ENCODE measurements at regions not wholly inside any gene's neighbourhood (a gene's known extent, or its start where the extent isn't known, plus 50 kb on each side); places are given as distances from the start of the nearest gene placed in this dataset.

DNA sequence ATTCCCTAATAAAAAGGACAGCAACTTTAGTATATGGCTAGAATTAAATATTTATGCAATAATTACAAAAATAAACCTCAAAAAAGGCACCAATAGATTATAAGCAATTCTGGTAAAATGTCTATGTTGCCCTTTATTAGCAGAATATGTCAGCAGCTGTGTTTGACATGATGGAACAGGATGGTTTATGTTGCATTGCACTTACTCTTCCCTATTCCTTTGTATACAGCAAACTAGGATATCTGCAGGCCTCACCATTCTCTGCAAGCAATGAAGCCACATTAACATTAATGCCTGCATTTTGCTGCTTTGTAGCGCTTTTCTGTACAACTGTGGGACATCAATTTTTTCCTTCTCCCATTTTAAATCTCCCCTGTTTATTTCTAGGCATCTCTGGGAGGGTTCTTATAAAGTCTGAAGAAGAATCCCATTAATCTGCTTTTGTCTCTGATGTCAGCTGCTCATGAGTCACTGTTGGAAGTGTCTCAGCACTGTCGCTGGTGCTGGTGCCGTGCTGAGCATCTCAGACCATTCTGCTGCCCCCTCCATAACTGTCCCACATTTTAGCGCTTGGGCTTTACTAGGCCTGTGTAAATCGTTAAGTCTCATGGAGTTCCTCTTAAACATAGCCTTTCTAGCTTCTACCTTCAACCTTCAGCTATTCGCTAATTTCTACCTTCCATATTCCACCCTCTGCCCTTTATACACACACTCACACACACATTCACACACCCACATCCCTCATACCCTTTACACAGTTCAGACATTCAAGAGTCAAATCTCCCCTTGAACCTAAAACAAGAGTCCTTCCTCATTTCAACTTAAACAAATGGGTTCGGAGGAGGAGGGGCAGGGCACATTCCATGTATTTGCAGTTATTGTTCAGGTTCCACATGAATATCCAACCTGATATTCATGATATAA lies 64.4 kb upstream of the TRHDE start:
- CTCF ChIA-PET, result interaction anchor here (0.6 kb wide), 1 partner anchor 1432 kb away, joined by 3 read pairs; no protein-coding TSS in a partner anchor
- POLR2A ChIA-PET (ENCODE audit: unreplicated experiment), result no interaction called here
- H3K4ac ChIP-seq (ENCODE audit: low read depth, low read length), result no peak overlapping the region
- H2BK120ac ChIP-seq (ENCODE audit: low read depth, low read length), result no peak overlapping the region
- H3K4me3 ChIP-seq (ENCODE audit: insufficient read depth, low read depth, low read length), result no peak overlapping the region
- peak overlapping the region; percentile 12 for H2BK5ac ChIP-seq (ENCODE audit: low read depth, low read length, poor library complexity, severe bottlenecking)
- no peak overlapping the region for H4K5ac ChIP-seq (ENCODE audit: low read depth, low read length)
- H3K4me2 ChIP-seq (ENCODE audit: low read depth, low read length), result no peak overlapping the region; the same call in 1 of the 2 replicates
- intact Hi-C loops (cut with micrococcal nuclease), result no loop called here
- no peak overlapping the region for H4K91ac ChIP-seq (ENCODE audit: insufficient read depth, low read depth, low read length)
- no peak overlapping the region for H2BK20ac ChIP-seq (ENCODE audit: low read depth, low read length)
- H3K36me3 ChIP-seq (ENCODE audit: control insufficient read depth, insufficient read depth, low read length), result no peaks in the 10 kb centered on the region
- no peak overlapping the region for H2AK9ac ChIP-seq (replicated peaks; ENCODE audit: low read depth, low read length, poor library complexity)
- ATAC-seq (ENCODE audit: low read depth) (no peak), DNase-seq (no peak)
- no peaks in the 10 kb centered on the region for H3K79me1 ChIP-seq (ENCODE audit: low read depth in 1 of 2, low read length in 2 of 2)
- H3K56ac ChIP-seq (ENCODE audit: extremely low read depth, insufficient read depth, low read length), result no peak overlapping the region
- no peaks in the 10 kb centered on the region for H4K20me1 ChIP-seq (ENCODE audit: insufficient read depth, low read length)
- no peaks in the 10 kb centered on the region for H3K27me3 ChIP-seq (ENCODE audit: control insufficient read depth, insufficient read depth, low read length)
- H3K4me1 ChIP-seq (ENCODE audit: control insufficient read depth, insufficient read depth, low read length), result peaks cover 2% of the 10 kb centered on the region; the same call in 1 of the 2 replicates
- in situ Hi-C loops (cut with MboI; ENCODE audit: low sequenced_read_pairs), result no loop called here
- H2AK5ac ChIP-seq (ENCODE audit: low read depth, low read length), result no peak overlapping the region
- no peak overlapping the region for H4K8ac ChIP-seq (ENCODE audit: low read depth in 2 of 2, low read length in 2 of 2)
- whole genome bisulfite sequencing, 2 experiments (ENCODE audit: extremely low coverage in 2 of 2, insufficient read length in 1 of 2), result 83% methylated on average over 3 of the region's 7 CpGs; no CpG with 5 or more reads in 1 of the 2 experiments
- no peaks in the 10 kb centered on the region for H3K9me3 ChIP-seq (ENCODE audit: control insufficient read depth, insufficient read depth, low read length)
- no TSS peak for BruUV-seq (replicated peaks)
- no peak overlapping the region for H3K18ac ChIP-seq (ENCODE audit: low read depth, low read length)
- H2BK15ac ChIP-seq (ENCODE audit: low read depth, low read length), result no peak overlapping the region
- H3K27ac ChIP-seq (ENCODE audit: insufficient read depth, low read length), result no peak overlapping the region
- H3K23ac ChIP-seq (ENCODE audit: low read depth, low read length), result no peak overlapping the region
- no peak overlapping the region for H3K9ac ChIP-seq (ENCODE audit: low read depth, low read length)
- no peaks in the 10 kb centered on the region; the same call in 1 of the 2 replicates for H3K9me1 ChIP-seq (ENCODE audit: insufficient read depth, low read length)
- H3K14ac ChIP-seq (replicated peaks; ENCODE audit: low read depth, low read length), result no peak overlapping the region
- dilution Hi-C loops (cut with HindIII; ENCODE audit: low sequenced_read_pairs, unreplicated experiment), result no loop called here
- H2AFZ ChIP-seq (replicated peaks; ENCODE audit: low read length, poor library complexity), result no peak overlapping the region
- TF ChIP-seq, protein P1, sequence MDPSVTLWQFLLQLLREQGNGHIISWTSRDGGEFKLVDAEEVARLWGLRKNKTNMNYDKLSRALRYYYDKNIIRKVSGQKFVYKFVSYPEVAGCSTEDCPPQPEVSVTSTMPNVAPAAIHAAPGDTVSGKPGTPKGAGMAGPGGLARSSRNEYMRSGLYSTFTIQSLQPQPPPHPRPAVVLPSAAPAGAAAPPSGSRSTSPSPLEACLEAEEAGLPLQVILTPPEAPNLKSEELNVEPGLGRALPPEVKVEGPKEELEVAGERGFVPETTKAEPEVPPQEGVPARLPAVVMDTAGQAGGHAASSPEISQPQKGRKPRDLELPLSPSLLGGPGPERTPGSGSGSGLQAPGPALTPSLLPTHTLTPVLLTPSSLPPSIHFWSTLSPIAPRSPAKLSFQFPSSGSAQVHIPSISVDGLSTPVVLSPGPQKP (IDR thresholded peaks at IDR 0.05; ENCODE audit: borderline replicate concordance, low read depth, low read length), result no peak
- TF ChIP-seq RAD21 (IDR thresholded peaks at IDR 0.05; ENCODE audit: low read length) (no peak), MXI1 (IDR thresholded peaks at IDR 0.05; ENCODE audit: borderline replicate concordance, low read depth, low read length) (no peak), RCOR1 (IDR thresholded peaks at IDR 0.05; ENCODE audit: insufficient replicate concordance, low read length) (no peak), FOS (IDR thresholded peaks at IDR 0.05; ENCODE audit: low read depth, low read length) (no peak), SMC3 (IDR thresholded peaks at IDR 0.05; ENCODE audit: low read depth, low read length) (no peak), BHLHE40 (IDR thresholded peaks at IDR 0.05; ENCODE audit: low read depth, low read length) (no peak), CTCF (conservative IDR thresholded peaks at IDR 0.05; ENCODE audit: low read depth, low read length) (no peak), RFX5 (IDR thresholded peaks at IDR 0.05; ENCODE audit: low read depth, low read length) (no peak), CHD1 (IDR thresholded peaks at IDR 0.05; ENCODE audit: low read depth, low read length) (no peak), CEBPB (IDR thresholded peaks at IDR 0.05; ENCODE audit: low read depth, low read length) (no peak), POLR2A (IDR thresholded peaks at IDR 0.05; ENCODE audit: low read depth, low read length) (no peak), NFE2L2 (IDR thresholded peaks at IDR 0.05; ENCODE audit: low read depth, low read length) (no peak), MAZ (IDR thresholded peaks at IDR 0.05; ENCODE audit: borderline replicate concordance, low read depth, low read length) (no peak)
- TF ChIP-seq, protein P2, sequence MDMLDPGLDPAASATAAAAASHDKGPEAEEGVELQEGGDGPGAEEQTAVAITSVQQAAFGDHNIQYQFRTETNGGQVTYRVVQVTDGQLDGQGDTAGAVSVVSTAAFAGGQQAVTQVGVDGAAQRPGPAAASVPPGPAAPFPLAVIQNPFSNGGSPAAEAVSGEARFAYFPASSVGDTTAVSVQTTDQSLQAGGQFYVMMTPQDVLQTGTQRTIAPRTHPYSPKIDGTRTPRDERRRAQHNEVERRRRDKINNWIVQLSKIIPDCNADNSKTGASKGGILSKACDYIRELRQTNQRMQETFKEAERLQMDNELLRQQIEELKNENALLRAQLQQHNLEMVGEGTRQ (IDR thresholded peaks at IDR 0.05; ENCODE audit: low read depth, low read length), result no peak
